ENCODE measurements at regions not wholly inside any gene's neighbourhood (a gene's known extent, or its start where the extent isn't known, plus 50 kb on each side); places are given as distances from the start of the nearest gene placed in this dataset.
"Not testable (repeated sequence)": the region's sequence is repeated elsewhere in the genome, so short reads cannot be mapped to it uniquely, and the experiment has no call there.

DNA sequence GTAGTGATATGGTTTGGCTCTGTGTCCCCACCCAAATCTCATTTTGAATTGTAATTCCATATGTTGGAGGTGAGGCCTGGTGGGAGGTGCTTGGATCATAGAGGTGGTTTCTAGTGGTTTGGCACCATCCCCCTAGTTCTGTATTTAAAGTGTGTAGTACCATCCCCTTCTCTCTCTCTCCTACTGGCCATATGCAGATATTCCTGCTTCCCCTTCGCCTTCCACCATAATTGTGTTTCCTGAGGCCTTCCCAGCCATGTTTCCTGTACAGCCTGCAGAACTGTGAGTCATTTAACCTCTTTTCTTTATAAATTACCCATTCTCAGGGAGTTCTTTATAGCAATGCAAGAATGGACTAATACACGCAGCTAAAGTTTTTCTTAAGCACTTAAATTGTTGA, 340.0 kb downstream of the ANAPC1 start:
- DNase-seq: not testable (repeated sequence)

DNA sequence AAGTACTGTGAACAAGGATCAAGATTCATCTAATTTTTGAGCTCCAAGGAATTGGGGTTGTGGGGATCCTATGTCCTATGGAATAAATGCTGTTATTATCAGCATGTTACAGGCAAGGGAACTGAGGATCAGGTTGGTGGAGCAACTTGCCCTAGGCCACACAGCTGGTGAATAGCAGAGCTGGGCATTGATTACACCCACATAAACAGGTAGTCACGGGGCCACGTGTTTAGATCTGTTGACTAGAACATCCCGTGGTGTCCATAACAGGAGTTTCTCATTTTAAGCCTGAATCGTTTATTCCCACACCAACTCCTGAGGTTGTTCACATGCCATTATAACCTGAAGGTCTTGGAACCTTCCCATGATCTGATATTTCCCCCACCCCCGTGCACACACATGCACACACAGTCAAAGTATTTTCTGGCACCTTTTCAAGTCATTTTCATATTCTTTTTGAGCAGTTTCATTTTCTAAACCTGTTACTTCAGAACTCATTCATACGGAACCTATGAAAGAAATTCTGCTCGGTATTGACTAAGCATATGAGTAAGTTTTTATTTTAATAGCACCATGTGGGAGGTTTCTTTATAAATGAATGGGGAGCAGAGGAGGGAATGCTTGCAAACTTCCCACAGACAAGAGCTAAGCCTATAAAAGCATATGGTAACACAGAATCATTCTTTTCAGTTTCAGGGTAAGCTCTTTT, 338.1 kb downstream of the ANAPC1 start:
- DNase-seq: peak; percentile 12

DNA sequence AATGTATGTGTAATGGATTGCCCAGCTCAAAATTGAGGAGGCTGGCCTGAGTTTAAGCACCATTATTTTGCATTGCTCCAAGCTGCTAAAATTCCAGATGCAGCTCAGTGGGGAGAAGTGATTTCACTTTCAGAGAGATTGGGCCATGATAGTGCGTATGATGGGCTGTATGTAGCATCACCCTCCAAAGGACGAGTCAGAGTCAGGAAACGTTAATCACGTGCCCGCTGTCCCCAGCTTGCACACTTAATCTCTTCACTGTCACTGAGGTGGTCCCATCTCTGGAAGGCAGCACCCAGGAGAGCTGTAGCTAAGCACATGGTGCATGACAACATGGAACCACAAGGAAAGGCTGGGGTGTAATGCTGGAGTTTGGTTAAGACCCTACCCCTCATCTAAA, 337.4 kb downstream of the ANAPC1 start:
- not testable (repeated sequence) for DNase-seq

DNA sequence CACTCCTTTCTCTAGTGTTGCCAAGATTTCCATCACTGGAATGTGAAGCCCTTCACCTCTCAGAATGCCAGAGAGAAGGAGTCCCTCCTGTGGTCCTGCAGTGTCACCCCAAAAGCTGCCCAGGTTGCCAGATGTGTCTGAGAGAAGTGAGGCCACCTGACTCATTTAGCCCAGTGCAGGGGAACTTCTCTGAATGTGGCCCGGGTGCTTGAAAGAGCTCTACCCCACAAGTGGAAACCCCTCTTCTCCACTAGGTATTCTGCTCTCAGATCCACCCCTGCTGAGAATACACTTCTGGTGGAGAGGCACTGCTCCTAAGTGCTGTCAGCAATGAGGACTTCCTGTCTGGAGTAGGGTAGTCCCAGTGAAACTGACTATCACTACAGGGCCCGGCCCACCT, 334.8 kb downstream of the ANAPC1 start:
- not testable (repeated sequence) for DNase-seq

DNA sequence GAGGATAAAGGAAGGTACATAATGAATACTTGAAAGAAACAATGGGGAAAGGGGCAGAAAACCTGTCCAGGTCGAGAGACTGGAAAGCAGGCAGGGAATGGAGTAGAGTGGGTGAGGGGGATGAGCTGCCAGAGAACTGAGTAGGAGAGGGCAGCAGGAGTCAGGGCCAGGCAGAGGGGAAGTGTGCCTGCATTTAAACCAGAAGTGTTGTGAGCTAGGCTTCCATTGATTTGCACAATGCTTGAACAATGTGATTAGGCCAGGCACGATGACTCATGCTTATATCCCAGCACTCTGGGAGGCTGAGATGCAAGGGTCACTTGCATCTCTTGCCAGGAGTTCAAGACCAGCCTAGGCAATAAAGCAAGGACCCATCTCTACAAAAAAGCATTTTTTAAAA, 332.6 kb downstream of the ANAPC1 start:
- DNase-seq: not testable (repeated sequence)

DNA sequence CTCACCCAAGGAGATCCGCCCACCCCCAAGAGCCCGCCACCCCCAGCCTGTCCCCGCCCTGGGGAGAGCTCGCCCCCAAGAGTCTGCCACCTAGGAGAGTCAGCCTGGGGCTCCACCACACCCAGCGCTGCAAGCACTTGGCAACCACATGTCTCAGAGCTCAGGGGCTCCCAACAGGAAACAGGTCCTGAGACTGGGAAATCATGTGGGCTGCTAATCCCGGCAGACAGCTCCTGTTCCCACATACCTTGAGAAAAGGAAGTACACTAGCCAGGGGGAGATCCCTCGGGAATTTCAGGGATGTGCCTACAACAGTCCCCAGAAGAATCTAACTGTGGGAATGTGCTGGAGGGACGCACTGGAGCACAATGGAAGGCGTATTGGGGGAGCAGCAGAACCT, 331.4 kb downstream of the ANAPC1 start:
- not testable (repeated sequence) for DNase-seq

DNA sequence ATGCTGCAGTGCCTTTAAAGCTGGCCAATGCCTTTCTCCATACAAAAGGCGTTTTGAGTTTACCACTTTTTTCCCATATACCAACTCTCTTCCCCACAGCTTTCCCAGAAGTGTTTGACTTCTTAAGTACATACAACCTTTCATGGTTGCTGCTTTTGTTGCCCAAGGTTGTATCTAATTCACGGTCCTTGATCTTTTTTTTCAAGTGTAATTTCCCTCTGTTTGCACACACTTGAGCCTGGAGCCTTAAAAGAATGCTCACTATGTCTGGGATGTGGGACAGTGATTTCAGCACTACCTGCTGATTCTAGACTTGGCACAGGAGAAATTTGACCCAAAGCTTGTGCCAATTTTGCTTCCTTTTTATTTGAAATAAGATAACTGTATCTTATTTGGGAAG, 324.7 kb downstream of the ANAPC1 start:
- DNase-seq: not testable (repeated sequence)

DNA sequence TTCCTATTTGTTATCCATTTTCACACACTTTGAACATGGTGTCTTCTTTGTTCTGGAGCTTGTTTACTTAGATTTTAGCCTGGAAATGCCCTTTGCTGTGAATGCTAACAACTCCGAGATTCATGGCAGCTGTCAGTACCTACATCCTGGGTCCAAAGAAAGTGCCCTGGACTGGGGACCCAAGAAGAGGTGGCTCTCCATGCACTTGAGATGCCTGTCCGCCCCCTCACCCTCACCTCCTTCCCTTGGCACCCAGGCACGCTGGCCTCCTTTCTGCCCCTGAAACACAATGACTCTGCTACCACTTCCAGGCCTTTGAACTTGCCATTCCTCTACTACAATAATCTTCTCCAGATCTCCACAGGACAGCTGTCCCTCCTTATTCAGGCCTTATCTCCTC, 324.2 kb downstream of the ANAPC1 start:
- not testable (repeated sequence) for DNase-seq

DNA sequence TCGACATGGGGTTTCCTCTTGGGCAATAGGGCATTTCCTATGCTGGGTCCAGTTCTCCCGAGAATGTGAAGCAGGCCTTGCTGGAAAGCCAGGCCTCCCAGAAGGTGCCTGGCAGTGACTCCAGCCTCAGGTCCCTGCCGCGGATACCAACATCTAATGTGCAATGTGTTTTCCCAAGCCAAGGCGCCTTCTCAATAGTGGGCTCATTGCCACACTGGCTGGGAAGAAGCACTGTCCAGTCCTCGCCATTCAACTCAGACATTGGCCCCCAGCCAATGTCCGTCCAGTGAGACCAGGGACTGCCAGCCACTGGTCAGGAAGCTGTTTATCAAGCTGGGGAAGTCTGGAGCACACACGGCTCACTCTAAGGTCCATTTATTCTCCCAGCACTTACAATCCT, 317.9 kb downstream of the ANAPC1 start:
- not testable (repeated sequence) for DNase-seq

DNA sequence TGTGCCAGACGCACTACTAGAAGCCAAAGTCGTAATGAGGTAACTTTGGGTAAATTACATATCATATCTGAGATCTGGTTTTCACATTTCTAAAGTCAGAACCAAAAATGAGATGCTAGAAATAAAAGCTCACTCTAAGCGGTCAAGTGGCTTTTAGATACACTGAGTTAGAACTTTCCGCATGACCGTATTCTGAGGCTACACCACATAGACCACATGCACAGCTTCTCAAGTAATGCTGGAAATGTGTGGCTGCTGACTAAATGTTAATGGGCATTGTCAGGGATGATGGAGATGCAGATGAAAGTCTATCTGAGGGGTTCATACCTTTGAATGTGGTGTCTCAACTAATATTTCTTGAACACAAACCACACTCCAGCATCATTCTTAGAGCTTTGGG, 316.8 kb downstream of the ANAPC1 start:
- DNase-seq: not testable (repeated sequence)

DNA sequence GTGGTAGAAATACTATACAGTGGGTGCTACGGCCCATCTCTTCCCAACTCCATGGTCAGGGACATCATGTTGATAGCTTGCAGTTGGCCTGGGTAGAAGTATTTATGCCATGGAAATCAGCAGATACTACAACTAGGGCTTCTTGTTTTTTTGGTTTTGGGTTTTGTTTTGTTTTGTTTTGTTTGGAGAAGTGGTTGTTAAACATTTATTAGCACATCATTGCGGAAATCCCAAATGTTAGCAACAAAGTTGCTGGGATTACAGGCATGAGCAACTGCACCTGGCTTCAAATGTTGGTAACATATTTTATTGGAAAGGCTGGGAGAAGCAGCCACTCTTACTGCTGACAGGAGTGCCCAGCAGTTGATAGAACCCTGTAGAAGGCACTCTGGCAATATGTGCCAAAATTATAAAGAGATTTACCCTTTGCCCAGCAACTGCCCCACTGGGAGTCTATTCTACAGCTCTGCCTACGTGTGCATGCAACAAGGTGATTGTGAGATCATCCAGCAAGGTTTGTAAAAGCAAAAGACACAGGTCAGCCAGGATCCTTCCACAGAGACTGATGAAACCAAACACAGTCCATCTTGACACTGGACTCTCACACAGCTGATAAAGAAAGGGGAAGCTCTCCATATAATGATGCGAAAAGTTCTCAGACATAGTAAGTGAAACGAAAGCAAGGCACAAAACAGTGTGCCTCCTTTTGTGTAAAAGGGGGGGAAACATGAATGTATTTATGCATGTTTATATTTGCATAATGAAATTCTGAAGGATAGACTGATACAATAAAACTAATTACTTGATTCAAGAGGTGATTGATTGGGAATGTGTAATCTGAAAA, 314.4 kb downstream of the ANAPC1 start:
- not testable (repeated sequence) for DNase-seq

DNA sequence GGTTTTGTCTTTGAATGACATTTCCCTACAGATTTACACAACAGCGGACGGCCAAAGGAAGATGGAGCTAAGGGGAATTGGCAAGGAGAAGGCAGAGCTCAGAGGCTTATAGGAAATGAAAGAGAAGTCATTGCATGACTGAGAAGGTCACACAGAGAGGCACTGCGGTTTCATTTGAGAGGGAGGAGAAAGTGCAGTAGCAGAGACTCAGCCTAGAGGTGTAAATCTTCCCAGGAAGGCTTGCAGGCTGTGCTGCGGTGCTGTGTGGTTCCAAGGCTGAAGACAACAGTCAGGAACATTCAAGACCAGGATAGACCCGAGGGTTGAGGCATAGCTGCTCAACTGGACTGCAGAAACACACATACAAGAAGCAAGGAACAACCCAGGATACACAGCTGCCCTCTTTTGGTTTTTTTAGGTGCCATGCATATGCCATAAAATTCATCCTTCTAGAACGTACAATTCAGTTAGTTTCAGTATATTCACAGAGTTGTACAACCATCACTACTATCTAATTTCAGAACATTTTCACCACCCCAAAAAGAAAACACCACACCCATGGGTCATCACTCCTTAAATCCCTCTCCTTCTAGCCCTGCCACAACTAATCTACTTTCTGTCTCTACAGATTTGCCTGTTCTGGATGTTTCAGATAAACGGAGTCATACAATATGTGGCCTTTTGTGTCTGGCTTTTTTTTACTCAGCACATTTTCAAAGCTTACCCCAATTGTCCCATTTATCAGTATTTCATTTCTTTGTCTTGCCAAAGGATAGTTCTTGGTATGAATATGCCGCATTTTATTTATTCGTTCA, 313.5 kb downstream of the ANAPC1 start:
- DNase-seq: peak; percentile 6

DNA sequence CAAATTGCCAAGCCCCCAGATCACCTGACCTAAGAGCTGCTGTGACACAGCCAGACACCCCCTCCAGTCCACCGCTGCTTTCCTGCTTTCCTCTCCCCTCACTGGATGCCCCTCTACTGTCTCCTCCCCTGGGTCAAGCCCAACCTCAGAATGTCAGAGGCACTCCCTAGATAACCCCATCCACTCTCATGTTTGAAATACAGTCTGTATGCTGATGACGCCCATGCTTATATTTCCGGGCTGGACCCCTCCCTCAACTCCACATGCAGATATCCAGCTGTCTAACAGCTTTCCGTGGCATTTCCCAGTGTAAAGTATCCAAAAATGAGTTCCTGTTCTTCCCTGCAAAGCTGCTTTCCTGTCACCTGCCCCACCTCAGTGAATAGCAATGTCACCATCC, 309.2 kb downstream of the ANAPC1 start:
- not testable (repeated sequence) for DNase-seq

DNA sequence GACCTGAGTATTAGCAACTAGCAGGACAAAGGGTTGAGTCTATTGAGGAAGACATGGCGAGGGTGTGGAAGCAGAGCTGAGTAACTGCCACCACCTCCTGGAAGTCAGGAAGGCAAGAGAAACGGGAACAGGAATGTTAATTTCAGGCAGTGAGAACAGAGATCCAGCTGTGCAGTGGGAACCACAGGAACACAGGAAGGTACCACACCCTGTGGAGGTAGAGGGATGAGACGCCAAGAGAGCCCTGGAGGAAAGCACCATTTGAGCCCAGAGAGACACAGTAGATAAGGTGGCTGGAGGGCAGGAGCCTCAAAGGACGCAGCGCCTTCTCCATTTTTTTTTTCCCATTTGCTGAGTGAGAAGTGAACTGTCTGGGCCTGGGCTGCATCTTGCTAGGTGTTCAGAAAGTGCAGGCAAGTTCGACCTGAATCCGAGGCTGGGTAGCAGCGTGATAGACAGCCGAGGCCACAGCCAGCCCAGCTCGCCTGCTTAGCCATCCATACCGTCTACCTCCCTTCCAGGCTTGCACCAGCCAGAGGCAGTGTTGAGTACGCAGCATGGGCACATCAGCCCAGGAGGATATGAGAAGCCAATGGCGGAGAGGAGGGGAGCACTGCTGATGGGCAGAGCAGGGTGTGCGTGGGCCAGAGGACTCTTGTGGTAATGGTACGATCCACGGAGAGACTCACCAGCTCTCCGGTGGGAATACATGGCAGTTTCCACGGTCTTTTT, 306.7 kb downstream of the ANAPC1 start:
- not testable (repeated sequence) for DNase-seq

DNA sequence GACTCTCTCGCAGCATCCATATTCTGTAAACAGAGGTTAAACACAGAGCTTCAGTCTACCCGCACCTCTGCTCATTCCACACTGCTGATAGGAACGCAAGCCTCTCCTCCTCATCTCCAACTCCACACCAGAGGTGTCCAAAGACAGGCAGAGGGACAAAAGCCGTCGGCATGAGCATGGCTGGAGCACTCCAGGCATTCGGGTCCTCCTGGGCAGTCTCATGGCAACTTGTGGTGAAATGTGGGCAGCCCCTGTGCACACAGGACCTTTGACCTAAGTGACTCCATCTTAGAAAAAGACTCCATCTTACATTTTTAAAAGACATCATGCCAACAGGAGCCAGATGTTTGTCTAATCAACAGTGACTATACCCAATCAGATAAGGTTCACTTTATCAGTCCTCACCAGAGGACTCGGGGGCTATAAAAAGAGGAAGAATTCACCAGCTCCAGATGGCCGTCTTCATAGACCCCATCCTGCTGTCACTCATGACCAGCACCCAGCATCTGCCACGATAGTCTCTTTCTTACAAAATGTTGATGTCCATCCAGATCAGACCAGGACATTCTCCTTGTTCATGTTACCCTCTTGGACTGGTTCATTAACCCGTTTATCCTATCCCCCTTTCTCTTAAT, 304.4 kb downstream of the ANAPC1 start:
- DNase-seq: not testable (repeated sequence)

DNA sequence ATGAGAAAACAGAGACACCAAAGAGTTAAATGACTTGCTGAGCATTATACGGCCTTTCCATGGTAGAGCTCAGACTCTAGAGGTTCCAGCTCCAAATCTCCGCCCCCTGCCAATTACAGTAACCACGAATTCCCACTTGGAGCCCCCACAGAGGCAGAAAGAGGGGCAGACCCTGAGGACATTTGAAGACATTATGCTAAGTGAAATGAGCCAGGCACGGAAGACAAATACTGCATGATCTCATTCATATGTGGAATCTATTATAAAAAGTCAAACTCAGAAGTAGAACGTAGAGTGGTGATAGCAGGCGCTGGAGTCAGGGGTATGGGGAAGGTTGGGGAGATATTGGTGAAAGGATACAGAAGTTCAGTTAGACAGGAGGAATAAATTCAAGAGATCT, 303.4 kb downstream of the ANAPC1 start:
- DNase-seq: not testable (repeated sequence)

DNA sequence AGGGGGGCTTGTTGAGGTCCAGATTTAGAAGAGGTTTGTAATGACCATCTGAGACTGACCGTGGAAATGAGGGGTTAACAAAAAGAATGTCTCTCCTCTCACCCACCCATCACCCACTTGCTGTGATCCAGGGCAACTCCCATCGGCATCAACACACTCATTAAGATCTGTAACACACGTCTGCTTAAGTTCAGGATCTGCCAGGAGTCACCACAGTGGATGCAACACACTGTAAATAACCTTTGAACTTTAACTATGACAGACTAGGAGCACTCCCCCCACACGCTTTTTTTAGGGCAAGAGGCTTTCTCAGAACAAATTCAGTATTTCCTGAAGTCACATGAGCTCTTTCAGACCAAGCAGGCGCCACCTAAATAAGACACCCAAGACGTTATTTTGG, 301.9 kb downstream of the ANAPC1 start:
- not testable (repeated sequence) for DNase-seq

DNA sequence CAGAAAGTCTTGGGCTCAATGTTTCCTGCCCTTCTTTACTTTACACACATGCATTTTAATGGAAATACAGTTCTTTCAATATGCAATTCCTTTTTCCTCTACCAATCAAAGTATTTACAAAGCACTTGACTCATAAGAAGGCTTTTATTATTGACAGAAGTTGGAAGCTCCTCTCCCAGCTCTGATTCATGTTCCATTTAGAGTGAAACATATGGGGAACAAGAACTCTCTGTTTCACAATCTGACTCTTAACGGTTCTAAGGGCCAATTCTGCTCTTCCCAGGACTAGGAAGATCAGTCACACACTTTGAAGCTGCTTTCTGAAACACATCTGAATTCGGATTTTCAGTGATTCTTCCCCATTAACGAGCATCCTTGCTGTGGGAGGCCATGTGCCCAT, 300.5 kb downstream of the ANAPC1 start:
- DNase-seq: not testable (repeated sequence)

DNA sequence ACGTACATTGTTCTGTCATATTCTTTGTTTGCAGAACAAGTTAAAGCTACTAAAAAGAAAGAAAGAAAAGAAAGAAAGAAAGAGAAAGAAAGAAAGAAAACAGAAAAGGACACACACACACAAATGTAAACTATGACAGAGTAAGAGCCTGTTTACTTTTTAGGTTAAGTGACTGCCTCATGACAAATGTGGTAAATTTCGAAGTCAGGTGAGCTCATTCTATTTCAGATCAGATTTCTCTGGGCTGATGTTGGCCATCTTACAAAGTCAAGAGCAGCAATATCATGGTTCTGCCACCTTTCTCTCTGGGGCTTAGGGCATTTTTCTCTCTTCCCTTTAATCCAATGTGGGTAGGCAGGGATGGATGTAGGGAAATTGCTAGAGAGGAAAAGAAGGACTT, 299.5 kb downstream of the ANAPC1 start:
- DNase-seq: not testable (repeated sequence)

DNA sequence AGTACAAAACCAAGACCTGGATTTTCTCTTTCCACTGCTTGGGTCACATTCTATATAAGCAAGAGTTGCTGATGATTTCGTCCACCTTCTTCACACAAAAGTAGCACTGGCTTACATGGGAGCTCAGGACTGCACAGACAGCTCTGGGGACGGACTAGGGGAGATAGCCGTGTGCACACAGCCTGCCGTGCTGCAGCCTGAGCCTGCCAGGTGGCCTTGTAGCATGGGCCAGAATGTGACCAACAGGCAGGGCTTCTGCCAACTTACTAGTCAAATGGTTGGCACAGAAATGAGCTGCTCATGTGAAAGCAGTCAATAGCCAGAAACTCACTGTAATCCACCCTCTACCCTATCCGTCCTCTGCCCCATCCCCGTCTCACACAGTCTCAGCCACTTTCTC, 299.0 kb downstream of the ANAPC1 start:
- DNase-seq: not testable (repeated sequence)

DNA sequence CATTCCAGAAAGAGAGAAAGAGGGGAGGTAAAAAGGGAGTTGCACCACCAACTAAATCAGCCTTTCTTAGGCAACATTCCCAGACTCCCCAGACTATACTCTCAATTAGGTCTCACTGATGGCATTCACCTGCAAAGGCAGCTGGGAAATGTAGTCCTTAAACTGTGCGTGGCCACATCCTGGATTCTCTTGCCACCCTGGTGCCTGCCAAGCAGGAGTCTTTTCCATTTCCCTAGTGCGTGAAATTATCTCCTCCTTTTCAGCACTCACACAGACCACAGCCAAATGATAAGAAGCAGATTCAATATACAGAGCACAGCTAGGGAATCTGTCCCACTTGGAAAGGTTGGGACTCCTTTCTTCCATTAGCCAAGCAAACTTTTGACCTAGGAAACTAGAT, 298.0 kb downstream of the ANAPC1 start:
- DNase-seq: not testable (repeated sequence)

DNA sequence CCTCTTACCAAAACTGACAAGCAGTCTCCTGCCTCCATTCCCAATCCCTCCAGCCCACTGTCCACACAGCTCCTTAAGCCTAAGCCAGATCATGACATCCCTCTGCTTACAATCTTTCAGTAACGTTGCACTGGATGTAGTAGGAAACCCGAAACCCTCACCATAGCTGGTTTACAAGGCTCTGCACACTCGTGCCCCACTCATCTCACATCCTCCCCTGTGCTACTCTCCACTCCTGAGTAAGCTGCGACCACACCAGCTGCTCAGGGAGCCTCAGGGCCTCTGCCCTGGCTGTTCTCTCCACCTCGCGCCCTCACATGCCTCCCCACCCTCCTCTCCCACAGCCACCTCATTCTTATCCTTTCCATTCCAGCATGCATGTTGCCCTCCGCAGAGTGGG, 288.9 kb downstream of the ANAPC1 start:
- not testable (repeated sequence) for DNase-seq

All from stimulated activated CD4-positive, alpha-beta T cell treated with anti-CD3 and anti-CD28 coated beads, Interleukin-12 subunit alpha, Interleukin-12 subunit beta, amount 100 ng/mL, for 4 hours (primary cell).